H1 (cell line): ENCODE measurements at regions not wholly inside any gene's neighbourhood (a gene's known extent, or its start where the extent isn't known, plus 50 kb on each side); places are given as distances from the start of the nearest gene placed in this dataset.

Experiments
- CHD1 ChIP-seq: IDR thresholded peaks from 2 replicates; pipeline ENCODE4 v1.6.1; 2012; ENCODE audit warnings: low read depth, low read length, improper control_type of control experiment
- EGR1 ChIP-seq: IDR thresholded peaks from 2 replicates; pipeline ENCODE4 v1.6.1; 2011; ENCODE audit warnings: low read depth, low read length, borderline replicate concordance
- POLR2A ChIP-seq, 2 experiments: IDR thresholded peaks; 1 replicate in 1 of 2; 2 replicates in 1 of 2; pipeline ENCODE4 v1.6.1; 2011; ENCODE audit warnings: low read depth in 2 of 2, low read length in 2 of 2, mild to moderate bottlenecking in 2 of 2; ENCODE audit errors: control extremely low read depth in 1 of 2
- RNF2 ChIP-seq: fragments of 200-900, 300-1000 bp; sonication (generic); IDR thresholded peaks from 2 replicates; pipeline ENCODE4 v1.7.1; 2016; ENCODE audit warnings: borderline replicate concordance, low read depth, mild to moderate bottlenecking, antibody characterized with exemption, low read length; ENCODE audit not compliant: poor library complexity, severe bottlenecking; ENCODE audit errors: missing control alignments
- TEAD4 ChIP-seq: IDR thresholded peaks from 2 replicates; pipeline ENCODE4 v1.6.1; 2012; ENCODE audit warnings: low read depth, low read length, inconsistent platforms, mixed read lengths
- ZNF274 ChIP-seq: IDR thresholded peaks from 2 replicates; pipeline ENCODE4 v1.7.0; 2012; ENCODE audit warnings: low read length, borderline replicate concordance; ENCODE audit errors: extremely low read depth

DNA sequence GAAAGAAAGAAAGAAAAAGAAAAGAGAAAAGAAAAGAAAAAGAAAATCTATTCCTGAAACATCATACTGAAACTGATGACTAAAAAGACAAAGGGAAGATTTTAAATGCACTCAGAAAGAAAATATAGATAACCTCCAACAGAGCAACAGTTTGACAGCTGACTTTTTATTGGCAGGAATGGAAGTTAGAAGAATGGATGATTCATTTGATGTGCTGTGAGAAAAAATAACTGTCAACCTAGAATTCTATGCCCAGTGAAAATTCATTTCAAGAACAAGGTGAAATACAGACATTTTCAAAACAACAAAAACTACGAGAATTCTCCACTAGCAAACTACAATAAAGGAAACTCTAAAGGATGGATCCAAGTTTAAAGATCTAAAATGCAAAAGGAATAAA is 50.5 kb upstream of the HSPA12A start (continued):
- no peak for TF ChIP-seq RNF2
- no peak for TF ChIP-seq ZNF274
- no peak for TF ChIP-seq TEAD4
- TF ChIP-seq POLR2A (IDR thresholded peaks at IDR 0.05; ENCODE audit: control extremely low read depth in 1 of 2, low read depth in 2 of 2, low read length in 2 of 2) = no peak
- TF ChIP-seq CHD1 = no peak
- TF ChIP-seq EGR1 = no peak
